ENCODE measurements at regions not wholly inside any gene's neighbourhood (a gene's known extent, or its start where the extent isn't known, plus 50 kb on each side); places are given as distances from the start of the nearest gene placed in this dataset.

DNA sequence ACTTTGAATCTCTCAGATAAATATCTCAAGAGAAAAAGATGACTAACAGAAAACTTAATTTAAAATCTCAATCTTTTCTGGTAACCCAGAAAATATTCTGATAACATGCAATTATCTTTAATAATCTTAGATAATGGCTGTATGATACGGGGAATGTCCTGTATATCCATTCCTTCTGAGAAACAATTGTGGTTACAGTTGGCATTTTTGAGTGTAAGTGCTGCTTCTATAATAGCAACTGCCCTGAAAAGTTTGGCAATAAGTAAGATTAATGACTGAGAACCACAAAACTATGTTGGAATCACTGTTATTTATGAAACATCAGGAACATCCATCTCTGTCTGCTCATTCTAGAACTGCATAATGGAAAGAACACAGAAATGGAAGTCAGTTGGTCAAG, 819.7 kb downstream of the TBC1D32 start:
- Histone ChIP-seq H4K8ac (ENCODE audit: extremely low read depth, insufficient read depth, low read length) (no peak overlapping the region), H3K79me2 (ENCODE audit: control insufficient read depth in 1 of 2, insufficient read depth in 2 of 2, low read length in 2 of 2) (no peaks in the 10 kb centered on the region), H3K14ac (ENCODE audit: insufficient read length) (no peak overlapping the region), H3K4me3 (ENCODE audit: extremely low read depth in 1 of 4, insufficient read depth in 2 of 4, low read depth in 3 of 4, low read length in 4 of 4) (no peak overlapping the region), H3K27ac (ENCODE audit: low read depth, low read length) (no peak overlapping the region), H2BK12ac (ENCODE audit: low read depth, low read length) (no peak overlapping the region), H3K36me3 (ENCODE audit: control insufficient read depth in 2 of 4, insufficient read depth in 4 of 4, low read length in 3 of 4) (no peaks in the 10 kb centered on the region), H3K56ac (replicated peaks; ENCODE audit: insufficient read length, low read depth, low read length) (no peak overlapping the region), H3K4ac (replicated peaks; ENCODE audit: insufficient read length, low read depth, low read length) (no peak overlapping the region), H4K20me1 (replicated peaks in 1 of 2; ENCODE audit: control insufficient read depth in 1 of 2, insufficient read depth in 2 of 2, low read length in 2 of 2) (no peaks in the 10 kb centered on the region), H3K4me2 (ENCODE audit: insufficient read depth in 1 of 2, low read depth in 2 of 2, low read length in 2 of 2) (no peak overlapping the region), H2AFZ (ENCODE audit: low read length) (no peak overlapping the region), H2AK5ac (ENCODE audit: low read depth, low read length) (no peak overlapping the region), H4K91ac (replicated peaks; ENCODE audit: insufficient read length, low read length) (no peak overlapping the region), H4K5ac (ENCODE audit: insufficient read length, low read depth, low read length) (no peak overlapping the region), H3K23ac (ENCODE audit: insufficient read length) (no peak overlapping the region), H3K9ac (replicated peaks in 1 of 4; ENCODE audit: extremely low read depth in 1 of 4, low read depth in 3 of 4, low read length in 3 of 4) (no peak overlapping the region), H3K9me3 (ENCODE audit: insufficient read depth in 2 of 2, low read depth in 1 of 2, low read length in 1 of 2) (peaks cover 0 to 3% of the 10 kb centered on the region in 2 experiments; a peak in 1 of 4 replicates), H2BK5ac (ENCODE audit: low read depth, low read length) (no peak overlapping the region), H3K79me1 (ENCODE audit: low read depth, low read length) (no peaks in the 10 kb centered on the region), H2BK15ac (ENCODE audit: low read length) (no peak overlapping the region), H3K27me3 (replicated peaks in 1 of 4; ENCODE audit: control insufficient read depth in 3 of 4, extremely low read depth in 1 of 4, insufficient read depth in 3 of 4, low read length in 3 of 4) (no peaks in the 10 kb centered on the region), H3K23me2 (ENCODE audit: low read depth, low read length) (no peaks in the 10 kb centered on the region), H3K4me1 (replicated peaks in 1 of 4; ENCODE audit: control insufficient read depth in 3 of 4, insufficient read depth in 4 of 4, low read length in 3 of 4) (no peaks in the 10 kb centered on the region), H2BK20ac (ENCODE audit: low read length) (no peak overlapping the region), H3K18ac (ENCODE audit: extremely low read depth, low read length) (no peak overlapping the region), H2BK120ac (replicated peaks; ENCODE audit: low read depth, low read length) (no peak overlapping the region)
- TF ChIP-seq RBBP5 (IDR thresholded peaks at IDR 0.05; ENCODE audit: borderline replicate concordance, low read depth, low read length) (no peak), ZNF274 (IDR thresholded peaks at IDR 0.05; ENCODE audit: borderline replicate concordance, extremely low read depth, low read length) (no peak)
- TF ChIP-seq, protein P1, sequence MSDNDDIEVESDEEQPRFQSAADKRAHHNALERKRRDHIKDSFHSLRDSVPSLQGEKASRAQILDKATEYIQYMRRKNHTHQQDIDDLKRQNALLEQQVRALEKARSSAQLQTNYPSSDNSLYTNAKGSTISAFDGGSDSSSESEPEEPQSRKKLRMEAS (IDR thresholded peaks at IDR 0.05), result no peak
- FAIRE-seq, result no peak
- DNase-seq (ENCODE audit: low read depth in 1 of 2, low spot score in 2 of 2), result no peak
- ChIA-PET POLR2A (ENCODE audit: partially characterized antibody) (no interaction called here), CTCF (ENCODE audit: partially characterized antibody) (interaction anchor here (1.0 kb wide), 1 partner anchor 108 kb away, joined by 3 read pairs; no protein-coding TSS in a partner anchor)
- WGBS, 2 experiments (ENCODE audit: extremely low coverage in 1 of 2, insufficient coverage in 1 of 2, insufficient read length in 1 of 2, insufficient replicate concordance in 2 of 2, low coverage in 1 of 2, low lambda C conversion rate in 2 of 2, missing lambda C conversion rate in 1 of 2), result 100% methylated on average over 1 of the region's 1 CpG; no CpG with 5 or more reads in 1 of the 2 experiments
